ENCODE measurements at regions not wholly inside any gene's neighbourhood (a gene's known extent, or its start where the extent isn't known, plus 50 kb on each side); places are given as distances from the start of the nearest gene placed in this dataset.

GRCh38 chr9:111114486-111114885 lies 76.2 kb upstream of the LPAR1 start:
- H3K4me2 ChIP-seq (ENCODE audit: low read length) = no peak overlapping the region
- TF ChIP-seq EZH2 (IDR thresholded peaks at IDR 0.05; ENCODE audit: insufficient read depth, low read length) (no peak), CTCF (IDR thresholded peaks at IDR 0.05; ENCODE audit: insufficient read depth, low read depth, low read length) (no peak)
- no peaks in the 10 kb centered on the region for H3K79me2 ChIP-seq (ENCODE audit: insufficient read depth, low read length)
- H3K27me3 ChIP-seq (ENCODE audit: insufficient read depth, low read length) = no peaks in the 10 kb centered on the region
- FAIRE-seq = no peak
- no peak overlapping the region for H3K27ac Mint-ChIP-seq (ENCODE audit: unreplicated experiment)
- no peaks in the 10 kb centered on the region for H3K27me3 Mint-ChIP-seq (ENCODE audit: low read depth, unreplicated experiment)
- no peak overlapping the region for H3K27ac ChIP-seq (ENCODE audit: low read depth, low read length)
- no peak overlapping the region for H3K4me3 Mint-ChIP-seq (ENCODE audit: unreplicated experiment)
- H3K9ac ChIP-seq (ENCODE audit: low read length) = no peak overlapping the region
- no peaks in the 10 kb centered on the region for H3K36me3 ChIP-seq (ENCODE audit: insufficient read depth, low read length)
- peaks cover 3% of the 10 kb centered on the region for H3K9me3 Mint-ChIP-seq (ENCODE audit: unreplicated experiment)
- no peak overlapping the region for H3K4me3 ChIP-seq (ENCODE audit: insufficient read depth, low read depth, low read length)
- no peak for DNase-seq (ENCODE audit: low read depth)
- H3K4me1 ChIP-seq (ENCODE audit: insufficient read depth, low read length) = no peaks in the 10 kb centered on the region
- no peaks in the 10 kb centered on the region for H3K4me1 Mint-ChIP-seq (ENCODE audit: low read depth, unreplicated experiment)
- no peaks in the 10 kb centered on the region for H3K9me3 ChIP-seq (ENCODE audit: insufficient read depth, low read depth, low read length)
- H4K20me1 ChIP-seq (ENCODE audit: insufficient read depth, low read length) = no peaks in the 10 kb centered on the region
- peaks cover 3% of the 10 kb centered on the region for H3K36me3 Mint-ChIP-seq (ENCODE audit: low read depth, unreplicated experiment)
- H2AFZ ChIP-seq (ENCODE audit: low read depth, low read length) = no peak overlapping the region

GRCh38 chr9:111113712-111114111 lies 75.4 kb upstream of the LPAR1 start:
- Mint-ChIP-seq H3K4me3 (ENCODE audit: unreplicated experiment) (no peak overlapping the region), H3K27me3 (ENCODE audit: low read depth, unreplicated experiment) (no peaks in the 10 kb centered on the region), H3K27ac (ENCODE audit: unreplicated experiment) (no peak overlapping the region), H3K4me1 (ENCODE audit: low read depth, unreplicated experiment) (no peaks in the 10 kb centered on the region), H3K9me3 (ENCODE audit: unreplicated experiment) (no peaks in the 10 kb centered on the region), H3K36me3 (ENCODE audit: low read depth, unreplicated experiment) (no peaks in the 10 kb centered on the region)
- no peak overlapping the region for H3K4me2 ChIP-seq (ENCODE audit: low read length)
- no peak overlapping the region for H3K9ac ChIP-seq (ENCODE audit: low read length)
- no peaks in the 10 kb centered on the region for H3K4me1 ChIP-seq (ENCODE audit: insufficient read depth, low read length)
- H4K20me1 ChIP-seq (ENCODE audit: insufficient read depth, low read length) = no peaks in the 10 kb centered on the region
- no peaks in the 10 kb centered on the region for H3K9me3 ChIP-seq (ENCODE audit: insufficient read depth, low read depth, low read length)
- no peak for DNase-seq (ENCODE audit: low read depth)
- no peaks in the 10 kb centered on the region for H3K27me3 ChIP-seq (ENCODE audit: insufficient read depth, low read length)
- H3K79me2 ChIP-seq (ENCODE audit: insufficient read depth, low read length) = no peaks in the 10 kb centered on the region
- TF ChIP-seq EZH2 (IDR thresholded peaks at IDR 0.05; ENCODE audit: insufficient read depth, low read length) = no peak
- no peak for TF ChIP-seq CTCF (IDR thresholded peaks at IDR 0.05; ENCODE audit: insufficient read depth, low read depth, low read length)
- no peaks in the 10 kb centered on the region for H3K36me3 ChIP-seq (ENCODE audit: insufficient read depth, low read length)
- H3K4me3 ChIP-seq (ENCODE audit: insufficient read depth, low read depth, low read length) = no peak overlapping the region
- FAIRE-seq = no peak
- no peak overlapping the region for H2AFZ ChIP-seq (ENCODE audit: low read depth, low read length)
- H3K27ac ChIP-seq (ENCODE audit: low read depth, low read length) = no peak overlapping the region

- H3K27me3 Mint-ChIP-seq (ENCODE audit: low read depth, unreplicated experiment) = peaks cover 2% of the 10 kb centered on the region
- DNase-seq (ENCODE audit: low read depth) (no peak), FAIRE-seq (no peak)
- H3K9me3 Mint-ChIP-seq (ENCODE audit: unreplicated experiment) = no peaks in the 10 kb centered on the region
- no peaks in the 10 kb centered on the region for H3K9me3 ChIP-seq (ENCODE audit: insufficient read depth, low read depth, low read length)
- no peak overlapping the region for H3K27ac ChIP-seq (ENCODE audit: low read depth, low read length)
- TF ChIP-seq CTCF (IDR thresholded peaks at IDR 0.05; ENCODE audit: insufficient read depth, low read depth, low read length) (no peak), EZH2 (IDR thresholded peaks at IDR 0.05; ENCODE audit: insufficient read depth, low read length) (no peak)
- no peak overlapping the region for H2AFZ ChIP-seq (ENCODE audit: low read depth, low read length)
- no peak overlapping the region for H3K27ac Mint-ChIP-seq (ENCODE audit: unreplicated experiment)
- no peak overlapping the region for H3K4me3 Mint-ChIP-seq (ENCODE audit: unreplicated experiment)
- H3K79me2 ChIP-seq (ENCODE audit: insufficient read depth, low read length) = no peaks in the 10 kb centered on the region
- no peak overlapping the region for H3K4me2 ChIP-seq (ENCODE audit: low read length)
- H3K36me3 ChIP-seq (ENCODE audit: insufficient read depth, low read length) = no peaks in the 10 kb centered on the region
- no peaks in the 10 kb centered on the region for H3K4me1 ChIP-seq (ENCODE audit: insufficient read depth, low read length)
- no peaks in the 10 kb centered on the region for H3K4me1 Mint-ChIP-seq (ENCODE audit: low read depth, unreplicated experiment)
- no peak overlapping the region for H3K4me3 ChIP-seq (ENCODE audit: insufficient read depth, low read depth, low read length)
- H3K9ac ChIP-seq (ENCODE audit: low read length) = no peak overlapping the region
- no peaks in the 10 kb centered on the region for H3K36me3 Mint-ChIP-seq (ENCODE audit: low read depth, unreplicated experiment)
- no peaks in the 10 kb centered on the region for H4K20me1 ChIP-seq (ENCODE audit: insufficient read depth, low read length)
- H3K27me3 ChIP-seq (ENCODE audit: insufficient read depth, low read length) = no peaks in the 10 kb centered on the region
Observed at GRCh38 chr9:111110805-111111204, 72.5 kb upstream of the LPAR1 start.
